ENCODE measurements at regions not wholly inside any gene's neighbourhood (a gene's known extent, or its start where the extent isn't known, plus 50 kb on each side); places are given as distances from the start of the nearest gene placed in this dataset.

DNA sequence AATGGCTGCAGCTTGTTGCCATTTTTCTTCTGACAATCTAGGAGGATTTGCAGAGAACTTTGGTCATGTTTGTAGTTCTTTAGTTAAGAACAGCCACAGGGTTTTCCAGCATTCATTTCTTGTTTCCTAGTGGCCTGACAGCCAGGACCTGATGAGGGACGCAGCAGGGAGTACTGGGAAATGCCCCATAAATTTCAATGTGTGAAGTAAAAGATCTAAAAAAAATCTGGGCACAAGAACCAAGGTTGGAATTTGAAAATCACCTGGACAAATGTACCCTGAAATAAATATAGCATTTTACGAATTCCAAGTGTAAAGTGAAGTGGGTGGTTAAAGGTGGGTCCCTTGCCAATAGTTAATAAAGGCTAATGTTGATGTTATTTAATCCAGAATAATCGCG, 195.0 kb downstream of the ZIC1 start:
- TF ChIP-seq SPI1 (IDR thresholded peaks at IDR 0.05; ENCODE audit: borderline replicate concordance, low read depth) = no peak
- no peak for TF ChIP-seq GABPA (IDR thresholded peaks at IDR 0.05; ENCODE audit: low read depth)
- no peak for TF ChIP-seq POLR2AphosphoS5 (IDR thresholded peaks at IDR 0.05; ENCODE audit: low read depth)
- TF ChIP-seq, protein P1, sequence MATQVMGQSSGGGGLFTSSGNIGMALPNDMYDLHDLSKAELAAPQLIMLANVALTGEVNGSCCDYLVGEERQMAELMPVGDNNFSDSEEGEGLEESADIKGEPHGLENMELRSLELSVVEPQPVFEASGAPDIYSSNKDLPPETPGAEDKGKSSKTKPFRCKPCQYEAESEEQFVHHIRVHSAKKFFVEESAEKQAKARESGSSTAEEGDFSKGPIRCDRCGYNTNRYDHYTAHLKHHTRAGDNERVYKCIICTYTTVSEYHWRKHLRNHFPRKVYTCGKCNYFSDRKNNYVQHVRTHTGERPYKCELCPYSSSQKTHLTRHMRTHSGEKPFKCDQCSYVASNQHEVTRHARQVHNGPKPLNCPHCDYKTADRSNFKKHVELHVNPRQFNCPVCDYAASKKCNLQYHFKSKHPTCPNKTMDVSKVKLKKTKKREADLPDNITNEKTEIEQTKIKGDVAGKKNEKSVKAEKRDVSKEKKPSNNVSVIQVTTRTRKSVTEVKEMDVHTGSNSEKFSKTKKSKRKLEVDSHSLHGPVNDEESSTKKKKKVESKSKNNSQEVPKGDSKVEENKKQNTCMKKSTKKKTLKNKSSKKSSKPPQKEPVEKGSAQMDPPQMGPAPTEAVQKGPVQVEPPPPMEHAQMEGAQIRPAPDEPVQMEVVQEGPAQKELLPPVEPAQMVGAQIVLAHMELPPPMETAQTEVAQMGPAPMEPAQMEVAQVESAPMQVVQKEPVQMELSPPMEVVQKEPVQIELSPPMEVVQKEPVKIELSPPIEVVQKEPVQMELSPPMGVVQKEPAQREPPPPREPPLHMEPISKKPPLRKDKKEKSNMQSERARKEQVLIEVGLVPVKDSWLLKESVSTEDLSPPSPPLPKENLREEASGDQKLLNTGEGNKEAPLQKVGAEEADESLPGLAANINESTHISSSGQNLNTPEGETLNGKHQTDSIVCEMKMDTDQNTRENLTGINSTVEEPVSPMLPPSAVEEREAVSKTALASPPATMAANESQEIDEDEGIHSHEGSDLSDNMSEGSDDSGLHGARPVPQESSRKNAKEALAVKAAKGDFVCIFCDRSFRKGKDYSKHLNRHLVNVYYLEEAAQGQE (IDR thresholded peaks at IDR 0.05; ENCODE audit: insufficient replicate concordance, low read depth) = no peak
- TF ChIP-seq, protein P2, sequence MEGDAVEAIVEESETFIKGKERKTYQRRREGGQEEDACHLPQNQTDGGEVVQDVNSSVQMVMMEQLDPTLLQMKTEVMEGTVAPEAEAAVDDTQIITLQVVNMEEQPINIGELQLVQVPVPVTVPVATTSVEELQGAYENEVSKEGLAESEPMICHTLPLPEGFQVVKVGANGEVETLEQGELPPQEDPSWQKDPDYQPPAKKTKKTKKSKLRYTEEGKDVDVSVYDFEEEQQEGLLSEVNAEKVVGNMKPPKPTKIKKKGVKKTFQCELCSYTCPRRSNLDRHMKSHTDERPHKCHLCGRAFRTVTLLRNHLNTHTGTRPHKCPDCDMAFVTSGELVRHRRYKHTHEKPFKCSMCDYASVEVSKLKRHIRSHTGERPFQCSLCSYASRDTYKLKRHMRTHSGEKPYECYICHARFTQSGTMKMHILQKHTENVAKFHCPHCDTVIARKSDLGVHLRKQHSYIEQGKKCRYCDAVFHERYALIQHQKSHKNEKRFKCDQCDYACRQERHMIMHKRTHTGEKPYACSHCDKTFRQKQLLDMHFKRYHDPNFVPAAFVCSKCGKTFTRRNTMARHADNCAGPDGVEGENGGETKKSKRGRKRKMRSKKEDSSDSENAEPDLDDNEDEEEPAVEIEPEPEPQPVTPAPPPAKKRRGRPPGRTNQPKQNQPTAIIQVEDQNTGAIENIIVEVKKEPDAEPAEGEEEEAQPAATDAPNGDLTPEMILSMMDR (IDR thresholded peaks at IDR 0.05; ENCODE audit: insufficient read depth, low read length) = no peak
- no peaks in the 10 kb centered on the region for H3K27me3 ChIP-seq (ENCODE audit: insufficient read depth, poor library complexity, severe bottlenecking)
- no peak overlapping the region for H3K27ac ChIP-seq (replicated peaks)
- no peak for DNase-seq (ENCODE audit: low read depth in 1 of 2, low spot score in 1 of 2)
- H3K4me3 ChIP-seq (replicated peaks; ENCODE audit: insufficient read depth, low read length) = no peak overlapping the region

DNA sequence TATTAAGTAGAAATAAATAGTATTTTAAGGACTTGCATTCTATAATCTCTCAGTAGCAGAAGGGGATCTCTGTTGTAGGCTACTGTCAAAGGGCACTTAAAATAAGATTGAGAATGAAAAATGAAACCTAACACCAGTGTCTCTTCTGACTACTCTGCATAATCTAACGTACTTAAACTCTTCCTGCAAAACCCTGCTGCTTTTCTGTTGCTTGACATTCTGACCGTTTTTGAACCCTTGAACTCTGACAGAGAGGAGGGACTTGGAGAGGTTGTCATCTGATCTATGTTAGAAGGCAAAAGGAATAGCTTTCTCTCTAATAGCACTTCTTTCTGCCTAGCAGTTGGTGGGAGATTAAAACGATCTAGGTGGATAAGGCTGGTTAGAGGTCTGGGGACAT, 204.6 kb downstream of the ZIC1 start:
- no peak for DNase-seq (ENCODE audit: low read depth in 1 of 2, low spot score in 1 of 2)

DNA sequence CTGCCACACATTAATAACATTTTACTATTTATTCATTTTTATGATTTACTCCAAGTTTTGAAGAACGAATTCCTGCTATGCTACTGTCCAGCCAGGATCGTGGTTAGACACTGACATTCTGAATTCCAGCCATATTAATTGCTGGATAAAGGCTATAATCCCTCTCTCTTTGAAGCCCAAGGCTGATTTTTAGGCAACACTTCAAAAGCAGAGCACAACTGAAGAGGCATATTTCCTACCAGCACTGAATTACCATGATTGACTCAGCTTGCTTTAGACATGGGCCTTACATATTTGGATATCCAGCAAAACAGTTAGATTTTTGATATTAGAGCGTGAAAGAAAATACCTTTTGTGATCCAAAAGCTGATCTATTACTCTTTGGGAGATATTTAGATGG, 205.0 kb downstream of the ZIC1 start:
- TF ChIP-seq GABPA (IDR thresholded peaks at IDR 0.05; ENCODE audit: low read depth) (no peak), SPI1 (IDR thresholded peaks at IDR 0.05; ENCODE audit: borderline replicate concordance, low read depth) (no peak), POLR2AphosphoS5 (IDR thresholded peaks at IDR 0.05; ENCODE audit: low read depth) (no peak)
- TF ChIP-seq, protein P1 (IDR thresholded peaks at IDR 0.05; ENCODE audit: insufficient replicate concordance, low read depth) = no peak
- TF ChIP-seq, protein P2 (IDR thresholded peaks at IDR 0.05; ENCODE audit: insufficient read depth, low read length) = no peak
- Histone ChIP-seq H3K4me3 (replicated peaks; ENCODE audit: insufficient read depth, low read length) (no peak overlapping the region), H3K27me3 (ENCODE audit: insufficient read depth, poor library complexity, severe bottlenecking) (no peaks in the 10 kb centered on the region), H3K27ac (replicated peaks) (no peak overlapping the region)
- no peak for DNase-seq (ENCODE audit: low read depth in 1 of 2, low spot score in 1 of 2)

More for the DNA sequence above, 204.6 kb downstream of the ZIC1 start:
- TF ChIP-seq POLR2AphosphoS5 (IDR thresholded peaks at IDR 0.05; ENCODE audit: low read depth) = no peak
- TF ChIP-seq SPI1 (IDR thresholded peaks at IDR 0.05; ENCODE audit: borderline replicate concordance, low read depth) = no peak
- TF ChIP-seq GABPA (IDR thresholded peaks at IDR 0.05; ENCODE audit: low read depth) = no peak
- TF ChIP-seq, protein P1 (IDR thresholded peaks at IDR 0.05; ENCODE audit: insufficient replicate concordance, low read depth) = no peak
- TF ChIP-seq, protein P2 (IDR thresholded peaks at IDR 0.05; ENCODE audit: insufficient read depth, low read length) = no peak
- no peaks in the 10 kb centered on the region for H3K27me3 ChIP-seq (ENCODE audit: insufficient read depth, poor library complexity, severe bottlenecking)
- H3K27ac ChIP-seq (replicated peaks) = no peak overlapping the region
- no peak overlapping the region for H3K4me3 ChIP-seq (replicated peaks; ENCODE audit: insufficient read depth, low read length)

Measured in HL-60 (cell line).